Astrocyte (in vitro differentiated cells and primary cell): ENCODE measurements at regions not wholly inside any gene's neighbourhood (a gene's known extent, or its start where the extent isn't known, plus 50 kb on each side); places are given as distances from the start of the nearest gene placed in this dataset.
"Not testable (repeated sequence)": the region's sequence is repeated elsewhere in the genome, so short reads cannot be mapped to it uniquely, and the experiment has no call there.

ENCODE experiments used
- DNase-seq: peaks from one replicate; pipeline ENCODE4 v3.0.0-alpha.2; 2010; ENCODE audit warnings: low read depth
- FAIRE-seq: peaks from 2 replicates; lab custom pipeline; 2011; peaks lifted over from hg19 to GRCh38; lab: Jason Lieb, UNC
- H2AFZ ChIP-seq: 2 replicates; pipeline ENCODE4 v1.6.0; 2012; ENCODE audit warnings: low read depth, low read length, inconsistent platforms
- H3K27ac ChIP-seq: 2 replicates; pipeline ENCODE4 v1.5.1; 2011; ENCODE audit warnings: low read depth, low read length, inconsistent platforms
- H3K27me3 ChIP-seq: 2 replicates; pipeline ENCODE4 v1.6.0; 2011; ENCODE audit warnings: low read length, inconsistent platforms; ENCODE audit not compliant: insufficient read depth
- H3K36me3 ChIP-seq: 2 replicates; pipeline ENCODE4 v1.5.1; 2011; ENCODE audit warnings: low read length, inconsistent platforms; ENCODE audit not compliant: insufficient read depth
- H3K4me1 ChIP-seq: 2 replicates; pipeline ENCODE4 v1.5.1; 2011; ENCODE audit warnings: low read length, inconsistent platforms; ENCODE audit not compliant: insufficient read depth
- H3K4me2 ChIP-seq: 2 replicates; pipeline ENCODE4 v1.6.0; 2012; ENCODE audit warnings: low read length, inconsistent platforms
- H3K4me3 ChIP-seq: 2 replicates; pipeline ENCODE4 v1.5.1; 2011; ENCODE audit warnings: low read depth, mild to moderate bottlenecking, low read length, inconsistent platforms; ENCODE audit not compliant: insufficient read depth
- H3K79me2 ChIP-seq: 2 replicates; pipeline ENCODE4 v1.6.0; 2012; ENCODE audit warnings: mild to moderate bottlenecking, low read length, inconsistent platforms; ENCODE audit not compliant: insufficient read depth
- H3K9ac ChIP-seq: 2 replicates; pipeline ENCODE4 v1.6.0; 2012; ENCODE audit warnings: mild to moderate bottlenecking, low read length, inconsistent platforms
- H3K9me3 ChIP-seq: 2 replicates; pipeline ENCODE4 v1.5.1; 2012; ENCODE audit warnings: low read depth, mild to moderate bottlenecking, low read length, inconsistent platforms; ENCODE audit not compliant: insufficient read depth
- H4K20me1 ChIP-seq: 2 replicates; pipeline ENCODE4 v1.6.0; 2012; ENCODE audit warnings: low read length, inconsistent platforms; ENCODE audit not compliant: insufficient read depth
- H3K27ac Mint-ChIP-seq: one replicate; pipeline ENCODE4 v1.8.0; 2021; ENCODE audit warnings: mild to moderate bottlenecking, mixed read lengths; ENCODE audit not compliant: unreplicated experiment
- H3K27me3 Mint-ChIP-seq: one replicate; pipeline ENCODE4 v1.8.0; 2021; ENCODE audit warnings: low read depth, mixed read lengths; ENCODE audit not compliant: unreplicated experiment
- H3K36me3 Mint-ChIP-seq: one replicate; pipeline ENCODE4 v1.8.0; 2021; ENCODE audit warnings: low read depth, mixed read lengths; ENCODE audit not compliant: unreplicated experiment
- H3K4me1 Mint-ChIP-seq: one replicate; pipeline ENCODE4 v1.8.0; 2021; ENCODE audit warnings: low read depth, mixed read lengths; ENCODE audit not compliant: unreplicated experiment
- H3K4me3 Mint-ChIP-seq: one replicate; pipeline ENCODE4 v1.8.0; 2021; ENCODE audit warnings: mild to moderate bottlenecking, moderate library complexity, mixed read lengths; ENCODE audit not compliant: unreplicated experiment
- H3K9me3 Mint-ChIP-seq: one replicate; pipeline ENCODE4 v1.8.0; 2021; ENCODE audit warnings: mild to moderate bottlenecking, mixed read lengths; ENCODE audit not compliant: unreplicated experiment
- CTCF ChIP-seq: IDR thresholded peaks from 2 replicates; pipeline ENCODE4 v1.5.1; 2011; ENCODE audit warnings: low read depth, mild to moderate bottlenecking, inconsistent platforms, low read length, moderate library complexity; ENCODE audit not compliant: insufficient read depth
- EZH2 ChIP-seq: IDR thresholded peaks from 2 replicates; pipeline ENCODE4 v1.6.1; 2012; ENCODE audit warnings: mild to moderate bottlenecking, low read length, inconsistent platforms; ENCODE audit not compliant: insufficient read depth

GRCh38 chr4:120207021-120207420 is 140.4 kb upstream of the MAD2L1 start:
- H3K36me3 Mint-ChIP-seq, result no peaks in the 10 kb centered on the region

GRCh38 chr4:120202222-120202621 is 135.6 kb upstream of the MAD2L1 start:
- Histone ChIP-seq H3K4me2 (no peak overlapping the region), H3K36me3 (no peaks in the 10 kb centered on the region), H3K4me3 (no peak overlapping the region), H4K20me1 (no peaks in the 10 kb centered on the region), H3K79me2 (no peaks in the 10 kb centered on the region), H3K27ac (no peak overlapping the region), H3K9ac (no peak overlapping the region), H3K27me3 (no peaks in the 10 kb centered on the region), H3K4me1 (no peaks in the 10 kb centered on the region), H2AFZ (no peak overlapping the region), H3K9me3 (no peaks in the 10 kb centered on the region)
- no peaks in the 10 kb centered on the region for H3K4me1 Mint-ChIP-seq
- DNase-seq (no peak), FAIRE-seq (no peak)
- no peak overlapping the region for H3K27ac Mint-ChIP-seq
- no peaks in the 10 kb centered on the region for H3K36me3 Mint-ChIP-seq
- no peaks in the 10 kb centered on the region for H3K27me3 Mint-ChIP-seq
- TF ChIP-seq CTCF (no peak), EZH2 (no peak)
- H3K9me3 Mint-ChIP-seq, result no peaks in the 10 kb centered on the region
- no peak overlapping the region for H3K4me3 Mint-ChIP-seq

More at GRCh38 chr4:120207021-120207420, 140.4 kb upstream of the MAD2L1 start:
- no peak overlapping the region for H3K4me3 Mint-ChIP-seq
- Histone ChIP-seq H3K79me2 (no peaks in the 10 kb centered on the region), H4K20me1 (no peaks in the 10 kb centered on the region), H3K9me3 (no peaks in the 10 kb centered on the region), H2AFZ (no peak overlapping the region), H3K9ac (no peak overlapping the region), H3K4me3 (no peak overlapping the region), H3K27ac (no peak overlapping the region), H3K36me3 (no peaks in the 10 kb centered on the region), H3K4me1 (no peaks in the 10 kb centered on the region), H3K4me2 (no peak overlapping the region), H3K27me3 (no peaks in the 10 kb centered on the region)
- H3K27me3 Mint-ChIP-seq, result no peaks in the 10 kb centered on the region
- no peaks in the 10 kb centered on the region for H3K4me1 Mint-ChIP-seq
- H3K9me3 Mint-ChIP-seq, result no peaks in the 10 kb centered on the region
- DNase-seq (no peak), FAIRE-seq (no peak)
- TF ChIP-seq EZH2 (no peak), CTCF (no peak)
- no peak overlapping the region for H3K27ac Mint-ChIP-seq

GRCh38 chr4:120200573-120201110 is 134.0 kb upstream of the MAD2L1 start:
- not testable (repeated sequence) for H3K4me3 Mint-ChIP-seq, H3K79me2 ChIP-seq, H3K27me3 ChIP-seq, H4K20me1 ChIP-seq, H3K36me3 Mint-ChIP-seq, H3K9ac ChIP-seq, H3K27ac Mint-ChIP-seq, H3K36me3 ChIP-seq, H3K9me3 Mint-ChIP-seq, H2AFZ ChIP-seq, H3K4me1 ChIP-seq, FAIRE-seq, H3K4me2 ChIP-seq, H3K9me3 ChIP-seq, H3K27ac ChIP-seq, H3K4me3 ChIP-seq, H3K27me3 Mint-ChIP-seq, DNase-seq, H3K4me1 Mint-ChIP-seq
